Fibroblast of lung (primary cell): ENCODE measurements at regions not wholly inside any gene's neighbourhood (a gene's known extent, or its start where the extent isn't known, plus 50 kb on each side); places are given as distances from the start of the nearest gene placed in this dataset.

Source experiments
- EZH2 ChIP-seq: IDR thresholded peaks from 2 replicates; pipeline ENCODE4 v1.5.1; 2012; ENCODE audit warnings: low read length, control low read depth, mild to moderate bottlenecking; ENCODE audit errors: missing control alignments
- TF ChIP-seq, protein P1 (sequence below), 2 donors: IDR thresholded peaks in 1 of 2; conservative IDR thresholded peaks in 1 of 2; 1 replicate in 1 of 2; 2 replicates in 1 of 2; pipeline ENCODE4 v1.5.1; 2011 to 2012; ENCODE audit warnings: low read length in 2 of 2, control low read depth in 1 of 2, inconsistent platforms in 1 of 2, low read depth in 1 of 2, mild to moderate bottlenecking in 1 of 2

GRCh38 chr4:166491635-166492034 lies 618.6 kb downstream of the TLL1 start:
- TF ChIP-seq, protein P1, sequence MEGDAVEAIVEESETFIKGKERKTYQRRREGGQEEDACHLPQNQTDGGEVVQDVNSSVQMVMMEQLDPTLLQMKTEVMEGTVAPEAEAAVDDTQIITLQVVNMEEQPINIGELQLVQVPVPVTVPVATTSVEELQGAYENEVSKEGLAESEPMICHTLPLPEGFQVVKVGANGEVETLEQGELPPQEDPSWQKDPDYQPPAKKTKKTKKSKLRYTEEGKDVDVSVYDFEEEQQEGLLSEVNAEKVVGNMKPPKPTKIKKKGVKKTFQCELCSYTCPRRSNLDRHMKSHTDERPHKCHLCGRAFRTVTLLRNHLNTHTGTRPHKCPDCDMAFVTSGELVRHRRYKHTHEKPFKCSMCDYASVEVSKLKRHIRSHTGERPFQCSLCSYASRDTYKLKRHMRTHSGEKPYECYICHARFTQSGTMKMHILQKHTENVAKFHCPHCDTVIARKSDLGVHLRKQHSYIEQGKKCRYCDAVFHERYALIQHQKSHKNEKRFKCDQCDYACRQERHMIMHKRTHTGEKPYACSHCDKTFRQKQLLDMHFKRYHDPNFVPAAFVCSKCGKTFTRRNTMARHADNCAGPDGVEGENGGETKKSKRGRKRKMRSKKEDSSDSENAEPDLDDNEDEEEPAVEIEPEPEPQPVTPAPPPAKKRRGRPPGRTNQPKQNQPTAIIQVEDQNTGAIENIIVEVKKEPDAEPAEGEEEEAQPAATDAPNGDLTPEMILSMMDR (conservative IDR thresholded peaks at IDR 0.05 in 1 of 2, IDR thresholded peaks at IDR 0.05 in 1 of 2; ENCODE audit: low read depth in 1 of 2, low read length in 2 of 2) = no peak
- TF ChIP-seq EZH2 = no peak
